A549 (cell line): ENCODE measurements at regions not wholly inside any gene's neighbourhood (a gene's known extent, or its start where the extent isn't known, plus 50 kb on each side); places are given as distances from the start of the nearest gene placed in this dataset.

Experiments
- CEBPB ChIP-seq, 2 experiments: fragments of >200 bp in 1 of 2; sonication (Bioruptor Twin) in 1 of 2; formaldehyde crosslinking in 1 of 2; IDR thresholded peaks; 2 replicates each; pipeline ENCODE4 v1.6.1; 2012 to 2016
- CHD2 ChIP-seq: fragments of 150-350 bp; IDR thresholded peaks from 2 replicates; pipeline ENCODE4 v1.6.1; 2014; ENCODE audit warnings: low read length; ENCODE audit not compliant: partially characterized antibody
- CTCF ChIP-seq: fragments of >200 bp; sonication (Bioruptor Twin); formaldehyde crosslinking; IDR thresholded peaks from 3 replicates; pipeline ENCODE4 v1.5.1; 2016
- E2F6 ChIP-seq: IDR thresholded peaks from 2 replicates; pipeline ENCODE4 v1.6.1; 2012; ENCODE audit warnings: low read depth, borderline replicate concordance
- ELK1 ChIP-seq: fragments of 150-350 bp; IDR thresholded peaks from 2 replicates; pipeline ENCODE4 v1.6.1; 2014; ENCODE audit warnings: low read depth, mild to moderate bottlenecking, low read length
- FOXS1 ChIP-seq: fragments of 250-450 bp; sonication (Bioruptor Pico); IDR thresholded peaks from 2 replicates; pipeline ENCODE4 v1.5.0; 2020; ENCODE audit warnings: mild to moderate bottlenecking, moderate library complexity
- MAX ChIP-seq: IDR thresholded peaks from 2 replicates; pipeline ENCODE4 v1.6.1; 2012
- MAZ ChIP-seq: fragments of 150-350 bp; IDR thresholded peaks from 2 replicates; pipeline ENCODE4 v1.6.1; 2014; ENCODE audit warnings: antibody characterized with exemption, low read depth, low read length, borderline replicate concordance
- POLR2A ChIP-seq: IDR thresholded peaks from 2 replicates; pipeline ENCODE4 v1.6.1; 2012; ENCODE audit warnings: mild to moderate bottlenecking, low read length
- REST ChIP-seq: fragments of 200-600 bp; sonication (generic); IDR thresholded peaks from 2 replicates; pipeline ENCODE4 v1.6.1; 2016; ENCODE audit warnings: antibody characterized with exemption, mild to moderate bottlenecking, moderate library complexity
- RNF2 ChIP-seq: fragments of 200-600 bp; sonication (generic); IDR thresholded peaks from 2 replicates; pipeline ENCODE4 v1.6.1; 2016; ENCODE audit warnings: low read depth, mild to moderate bottlenecking, antibody characterized with exemption, moderate library complexity, borderline replicate concordance
- SMC3 ChIP-seq: fragments of >200 bp; sonication (Bioruptor Twin); formaldehyde crosslinking; IDR thresholded peaks from 3 replicates; pipeline ENCODE4 v1.6.1; 2018; ENCODE audit warnings: inconsistent platforms
- ZNF302 ChIP-seq: fragments of 250-450 bp; sonication (Bioruptor Pico); IDR thresholded peaks from 2 replicates; pipeline ENCODE4 v1.9.0; 2021; ENCODE audit warnings: inconsistent platforms, mild to moderate bottlenecking, moderate library complexity

GRCh38 chr4:184895012-184895695 is 69.4 kb upstream of the ACSL1 start:
- TF ChIP-seq POLR2A: no peak
- TF ChIP-seq CHD2: no peak
- no peak for TF ChIP-seq REST
- TF ChIP-seq CTCF: no peak
- no peak for TF ChIP-seq E2F6
- no peak for TF ChIP-seq FOXS1
- TF ChIP-seq MAX: no peak
- no peak for TF ChIP-seq CEBPB (IDR thresholded peaks at IDR 0.05)
- no peak for TF ChIP-seq SMC3
- no peak for TF ChIP-seq MAZ
- no peak for TF ChIP-seq ZNF302 (CRISPR knock-in tag)
- no peak for TF ChIP-seq ELK1
- no peak for TF ChIP-seq RNF2
